ENCODE measurements at regions not wholly inside any gene's neighbourhood (a gene's known extent, or its start where the extent isn't known, plus 50 kb on each side); places are given as distances from the start of the nearest gene placed in this dataset.

- no peak for TF ChIP-seq CTCF (IDR thresholded peaks at IDR 0.05 in 4 of 5, conservative IDR thresholded peaks at IDR 0.05 in 1 of 5)
- no peak for TF ChIP-seq POLR2A (IDR thresholded peaks at IDR 0.05)
Observed at GRCh38 chr10:78464118-78464855, 430.6 kb downstream of the RPS24 start.

Data from gastrocnemius medialis (tissue), 4 donors.